Astrocyte (in vitro differentiated cells and primary cell): ENCODE measurements at regions not wholly inside any gene's neighbourhood (a gene's known extent, or its start where the extent isn't known, plus 50 kb on each side); places are given as distances from the start of the nearest gene placed in this dataset.

Experiments
- CTCF ChIP-seq: IDR thresholded peaks from 2 replicates; pipeline ENCODE4 v1.5.1; 2011; ENCODE audit warnings: low read depth, mild to moderate bottlenecking, inconsistent platforms, low read length, moderate library complexity; ENCODE audit not compliant: insufficient read depth
- EZH2 ChIP-seq: IDR thresholded peaks from 2 replicates; pipeline ENCODE4 v1.6.1; 2012; ENCODE audit warnings: mild to moderate bottlenecking, low read length, inconsistent platforms; ENCODE audit not compliant: insufficient read depth

- TF ChIP-seq CTCF, result no peak
- TF ChIP-seq EZH2, result no peak
Observed at GRCh38 chr20:53731595-53731994, 138.0 kb upstream of the ZNF217 start.
